AG10803 (cell line): ENCODE measurements at regions not wholly inside any gene's neighbourhood (a gene's known extent, or its start where the extent isn't known, plus 50 kb on each side); places are given as distances from the start of the nearest gene placed in this dataset.
A peak's percentile ranks its signal among the peaks of the same experiment; 100 is the strongest.
"Not testable (repeated sequence)": the region's sequence is repeated elsewhere in the genome, so short reads cannot be mapped to it uniquely, and the experiment has no call there.

Source experiments
- DNase-seq: peaks from one replicate; pipeline ENCODE4 v3.0.0; 2010; ENCODE audit warnings: low read depth
- H3K4me3 ChIP-seq: 2 replicates; pipeline ENCODE4 v1.5.1; 2011; ENCODE audit warnings: mild to moderate bottlenecking, low read length, control low read depth
- CTCF ChIP-seq: conservative IDR thresholded peaks from 2 replicates; pipeline ENCODE4 v1.5.1; 2011; ENCODE audit warnings: mild to moderate bottlenecking, low read length, control low read depth, inconsistent platforms

DNA sequence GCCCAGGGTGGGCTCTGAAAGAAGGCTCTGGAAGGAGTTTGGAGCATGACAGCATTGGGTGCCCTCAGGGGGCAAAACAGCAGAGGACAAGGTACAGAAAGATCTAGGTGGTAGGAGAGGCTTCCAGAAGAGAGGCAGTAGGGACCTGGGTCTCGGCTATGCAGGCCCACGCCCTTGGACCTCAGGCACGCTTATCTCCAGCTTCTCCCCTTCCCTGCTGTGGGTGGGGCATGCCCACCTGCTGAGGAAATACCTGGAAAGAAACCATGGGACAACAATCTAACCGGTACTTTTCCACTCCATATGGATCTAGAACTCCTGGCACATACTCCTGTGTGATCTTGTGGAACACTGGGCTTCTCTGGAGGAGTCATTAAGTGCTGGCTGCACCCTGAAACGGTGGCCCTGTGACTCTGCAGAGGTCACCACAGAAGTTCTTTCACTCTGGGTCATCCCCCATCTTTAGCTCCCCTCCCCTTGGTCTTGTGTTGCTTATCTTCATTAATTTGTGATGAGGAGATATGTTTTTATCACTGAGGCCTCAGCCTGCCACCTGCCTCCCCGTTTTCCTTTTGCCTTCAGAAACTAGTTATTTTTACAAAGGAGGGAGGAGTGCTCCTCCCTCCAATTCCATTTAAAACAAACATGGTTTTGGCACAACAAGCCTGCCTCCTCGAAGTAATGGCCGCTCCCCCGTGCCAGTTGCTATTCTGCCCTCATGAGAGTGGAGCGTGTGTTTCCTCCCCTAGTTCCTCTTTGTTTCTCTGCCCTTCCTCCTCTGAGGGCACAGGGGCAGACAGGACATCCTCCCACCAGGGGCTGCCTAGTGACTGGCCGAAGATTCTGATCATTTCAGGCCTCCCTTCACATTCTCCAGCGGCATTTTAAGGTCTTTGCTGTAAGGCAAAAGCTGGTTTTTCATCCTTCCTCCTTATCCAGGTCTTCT is 78.0 kb upstream of the ATP5PO start:
- DNase-seq = no peak
- no peak for TF ChIP-seq CTCF
- H3K4me3 ChIP-seq = no peak overlapping the region

GRCh38 chr21:33992412-33992811 is 76.8 kb upstream of the ATP5PO start:
- H3K4me3 ChIP-seq, DNase-seq: not testable (repeated sequence)

DNA sequence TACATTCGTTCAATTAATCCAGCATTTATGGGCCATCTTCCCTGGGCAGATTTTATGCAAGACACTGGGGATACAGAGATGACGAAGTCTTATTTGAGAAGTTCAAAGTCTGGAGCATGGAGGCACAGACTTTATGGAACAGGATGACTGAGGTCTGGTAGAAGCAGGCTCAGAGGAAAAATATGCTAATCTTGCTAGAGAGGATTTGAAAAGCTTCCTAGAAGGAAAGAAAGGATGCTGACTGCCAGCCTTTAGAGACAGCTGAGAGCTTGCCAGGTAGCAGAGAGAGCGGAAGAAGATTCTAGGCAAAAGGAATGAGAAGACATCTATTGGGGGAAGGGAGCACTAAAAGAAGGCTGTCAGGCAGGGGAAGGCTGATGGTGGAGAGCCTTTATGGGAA is 75.5 kb upstream of the ATP5PO start:
- DNase-seq = peak; percentile 14
- H3K4me3 ChIP-seq = no peak overlapping the region
- no peak for TF ChIP-seq CTCF

DNA sequence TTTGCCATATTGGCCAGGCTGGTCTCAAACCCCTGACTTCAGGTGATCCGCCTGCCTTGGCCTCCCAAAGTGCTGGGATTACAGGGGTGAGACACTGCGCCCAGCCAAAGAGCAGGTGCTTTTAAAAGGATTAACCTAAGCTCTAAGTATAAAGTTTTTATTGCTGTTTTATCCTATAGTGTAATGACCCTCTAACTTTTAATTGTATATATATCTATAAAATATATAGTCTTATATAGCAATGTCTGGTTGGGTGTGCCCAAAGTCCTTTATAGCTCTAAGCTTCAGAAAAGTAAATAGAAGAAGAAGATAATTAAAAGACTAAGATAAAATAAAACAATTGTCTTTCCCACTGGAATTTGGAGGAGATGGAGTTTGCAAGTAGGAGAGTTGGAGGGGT is 73.8 kb upstream of the ATP5PO start:
- no peak for TF ChIP-seq CTCF
- no peak overlapping the region for H3K4me3 ChIP-seq
- no peak for DNase-seq

- H3K4me3 ChIP-seq = no peak overlapping the region
- TF ChIP-seq CTCF = no peak
- no peak for DNase-seq
Measured at GRCh38 chr21:33988237-33989017, 72.8 kb upstream of the ATP5PO start.

DNA sequence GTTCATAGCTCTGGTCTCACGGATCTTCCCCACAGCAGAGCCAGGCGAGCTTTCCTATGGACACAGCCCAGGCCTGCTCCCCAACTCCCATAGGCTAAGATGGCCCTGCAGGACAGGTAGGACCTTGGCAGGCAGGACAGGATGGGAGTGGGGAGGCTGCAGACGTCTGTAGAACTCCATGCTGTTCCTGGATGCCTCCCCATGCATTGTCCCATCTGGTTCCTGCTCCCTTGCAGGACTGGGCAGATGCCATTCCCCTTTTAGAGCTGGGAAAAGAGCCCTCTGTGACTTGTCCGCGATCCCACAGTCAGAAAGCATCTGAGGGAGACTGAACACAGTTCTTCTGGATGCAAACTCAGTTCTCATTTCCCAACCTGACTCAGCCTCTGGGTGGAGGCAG is 71.9 kb upstream of the ATP5PO start:
- TF ChIP-seq CTCF = no peak
- DNase-seq = no peak
- no peak overlapping the region for H3K4me3 ChIP-seq

DNA sequence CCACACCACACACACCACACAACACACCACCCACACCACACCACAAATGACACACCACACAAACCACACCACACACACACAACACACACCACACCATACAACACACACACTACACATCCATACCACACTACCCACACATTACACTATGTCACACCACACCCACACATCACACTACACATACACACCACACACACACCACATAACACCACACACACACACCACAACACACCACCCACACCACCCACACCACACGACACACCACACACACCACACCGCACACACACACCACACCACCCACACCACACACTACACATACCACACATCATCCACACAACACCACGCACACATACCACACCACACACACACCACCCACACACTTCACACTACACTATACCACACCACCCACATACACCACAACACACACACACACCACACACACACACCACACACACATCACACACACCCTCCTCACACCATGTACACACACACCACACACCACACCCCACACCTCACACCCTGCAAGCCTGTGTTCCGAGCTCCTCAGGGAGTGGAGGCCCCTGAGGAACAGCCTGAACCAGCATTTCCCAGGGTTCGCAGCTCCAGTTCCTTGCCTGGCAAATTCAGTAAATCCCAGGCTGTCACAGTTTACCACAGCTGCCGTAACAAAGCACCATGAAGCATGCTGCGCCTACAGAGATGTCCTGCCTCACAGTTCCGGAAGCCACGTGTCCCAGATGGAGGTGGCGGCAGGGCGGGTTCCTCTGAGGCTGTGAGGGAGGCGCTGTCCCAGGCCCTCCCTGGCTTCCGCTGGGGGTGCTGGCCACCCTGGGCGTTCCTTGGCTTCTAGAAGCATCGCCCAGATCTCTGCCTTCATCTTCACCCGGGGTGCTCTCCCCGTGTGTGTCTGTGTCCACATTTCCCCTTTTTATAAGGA is 69.8 kb upstream of the ATP5PO start:
- H3K4me3 ChIP-seq = no peak overlapping the region
- no peak for DNase-seq
- TF ChIP-seq CTCF = no peak
